H9 (cell line): ENCODE measurements at regions not wholly inside any gene's neighbourhood (a gene's known extent, or its start where the extent isn't known, plus 50 kb on each side); places are given as distances from the start of the nearest gene placed in this dataset.

ENCODE experiments used
- DNase-seq: peaks from one replicate; pipeline ENCODE4 v3.0.0-alpha.2; 2017
- H2AFZ ChIP-seq: one replicate; pipeline ENCODE4 v1.6.1; 2013; ENCODE audit warnings: mild to moderate bottlenecking, low read length, control low read depth, moderate library complexity
- H2AK5ac ChIP-seq: 2 replicates; pipeline ENCODE4 v1.6.1; 2013; ENCODE audit warnings: low read length, control low read depth, mixed read lengths; ENCODE audit not compliant: insufficient read length
- H2BK120ac ChIP-seq: one replicate; pipeline ENCODE4 v1.6.1; 2013; ENCODE audit warnings: low read depth, mild to moderate bottlenecking, low read length, control low read depth, inconsistent platforms; ENCODE audit not compliant: poor library complexity, severe bottlenecking
- H2BK12ac ChIP-seq: 2 replicates; pipeline ENCODE4 v1.6.1; 2013; ENCODE audit warnings: low read length, control low read depth, mixed read lengths, low read depth; ENCODE audit not compliant: insufficient read length
- H2BK15ac ChIP-seq: 2 replicates; pipeline ENCODE4 v1.6.1; 2013; ENCODE audit warnings: low read depth, low read length, control low read depth
- H2BK20ac ChIP-seq: one replicate; pipeline ENCODE4 v1.6.1; 2013; ENCODE audit warnings: low read depth, mild to moderate bottlenecking, low read length, control low read depth, inconsistent platforms; ENCODE audit not compliant: poor library complexity, severe bottlenecking
- H2BK5ac ChIP-seq: 2 replicates; pipeline ENCODE4 v1.6.1; 2013; ENCODE audit warnings: low read length, control low read depth, mixed read lengths; ENCODE audit not compliant: insufficient read length
- H3K14ac ChIP-seq: 2 replicates; pipeline ENCODE4 v1.6.1; 2013; ENCODE audit warnings: low read length, control low read depth; ENCODE audit not compliant: insufficient read depth
- H3K18ac ChIP-seq: 2 replicates; pipeline ENCODE4 v1.6.1; 2013; ENCODE audit warnings: low read depth, mild to moderate bottlenecking, mixed read lengths, low read length, control low read depth; ENCODE audit not compliant: insufficient read length
- H3K23ac ChIP-seq: 2 replicates; pipeline ENCODE4 v1.6.1; 2013; ENCODE audit warnings: low read length, control low read depth, mixed read lengths, low read depth; ENCODE audit not compliant: insufficient read length
- H3K23me2 ChIP-seq: 2 replicates; pipeline ENCODE4 v1.6.1; 2013; ENCODE audit warnings: low read depth, mild to moderate bottlenecking, mixed read lengths, low read length, control low read depth; ENCODE audit not compliant: insufficient read length, poor library complexity, severe bottlenecking
- H3K27ac ChIP-seq: 2 replicates; pipeline ENCODE4 v1.5.1; 2013; ENCODE audit warnings: low read length, control low read depth, mixed read lengths, low read depth; ENCODE audit not compliant: insufficient read length
- H3K27me3 ChIP-seq: 2 replicates; pipeline ENCODE4 v1.6.1; 2013; ENCODE audit warnings: low read length, control low read depth, inconsistent platforms; ENCODE audit not compliant: insufficient read depth
- H3K4ac ChIP-seq: 2 replicates; pipeline ENCODE4 v1.6.1; 2013; ENCODE audit warnings: low read depth, mild to moderate bottlenecking, control low read depth, inconsistent platforms, low read length, moderate library complexity
- H3K4me1 ChIP-seq: 2 replicates; pipeline ENCODE4 v1.6.1; 2013; ENCODE audit warnings: low read length, control low read depth, inconsistent platforms; ENCODE audit not compliant: insufficient read depth
- H3K4me2 ChIP-seq: 2 replicates; pipeline ENCODE4 v1.6.1; 2013; ENCODE audit warnings: low read length, control low read depth, mixed read lengths; ENCODE audit not compliant: insufficient read length, insufficient read depth
- H3K56ac ChIP-seq: 2 replicates; pipeline ENCODE4 v1.6.1; 2013; ENCODE audit warnings: low read depth, mild to moderate bottlenecking, mixed read lengths, low read length, control low read depth; ENCODE audit not compliant: insufficient read length
- H3K79me1 ChIP-seq: 2 replicates; pipeline ENCODE4 v1.6.1; 2013; ENCODE audit warnings: low read depth, mild to moderate bottlenecking, moderate library complexity, low read length, control low read depth, inconsistent platforms; ENCODE audit not compliant: insufficient read depth, poor library complexity, severe bottlenecking
- H3K79me2 ChIP-seq: 2 replicates; pipeline ENCODE4 v1.6.1; 2013; ENCODE audit warnings: low read length, control low read depth, inconsistent platforms; ENCODE audit not compliant: insufficient read depth
- H3K9ac ChIP-seq: 2 replicates; pipeline ENCODE4 v1.6.1; 2013; ENCODE audit warnings: low read length, control low read depth, mixed read lengths; ENCODE audit not compliant: insufficient read length; ENCODE audit errors: extremely low read depth
- H3K9me3 ChIP-seq: one replicate; pipeline ENCODE4 v1.6.1; 2013; ENCODE audit warnings: low read depth, low read length, inconsistent platforms; ENCODE audit not compliant: control insufficient read depth
- H3T11ph ChIP-seq: one replicate; pipeline ENCODE4 v1.6.1; 2013; ENCODE audit warnings: mild to moderate bottlenecking, low read length, control low read depth, inconsistent platforms
- H4K20me1 ChIP-seq: one replicate; pipeline ENCODE4 v1.6.1; 2013; ENCODE audit not compliant: control insufficient read depth, insufficient read length, insufficient read depth
- H4K5ac ChIP-seq: 2 replicates; pipeline ENCODE4 v1.6.1; 2013; ENCODE audit warnings: low read depth, mild to moderate bottlenecking, mixed read lengths, low read length, control low read depth; ENCODE audit not compliant: insufficient read length
- H4K8ac ChIP-seq: replicated peaks from 2 replicates; pipeline ENCODE4 v1.6.1; 2013; ENCODE audit warnings: low read length, control low read depth, mixed read lengths, low read depth; ENCODE audit not compliant: insufficient read length
- H4K91ac ChIP-seq: 2 replicates; pipeline ENCODE4 v1.6.1; 2013; ENCODE audit warnings: low read depth, mild to moderate bottlenecking, moderate library complexity, mixed read lengths, low read length, control low read depth; ENCODE audit not compliant: insufficient read length
- H3K27ac Mint-ChIP-seq, 3 experiments: 2 replicates in 2 of 3; 3 replicates in 1 of 3; pipeline ENCODE4 v1.8.0; 2020 to 2021; ENCODE audit warnings: mixed read lengths in 3 of 3, mild to moderate bottlenecking in 1 of 3, moderate library complexity in 1 of 3
- H3K27me3 Mint-ChIP-seq: 2 replicates; pipeline ENCODE4 v1.8.0; 2021; ENCODE audit warnings: low read depth, mild to moderate bottlenecking, moderate library complexity, mixed read lengths
- H3K36me3 Mint-ChIP-seq, 3 experiments: 2 replicates in 2 of 3; 3 replicates in 1 of 3; pipeline ENCODE4 v1.8.0; 2020 to 2021; ENCODE audit warnings: low read depth in 3 of 3, mixed read lengths in 3 of 3; ENCODE audit not compliant: insufficient read depth in 1 of 3
- H3K4me1 Mint-ChIP-seq, 2 experiments: 2 replicates each; pipeline ENCODE4 v1.8.0; 2020; ENCODE audit warnings: mixed read lengths in 2 of 2
- H3K4me3 Mint-ChIP-seq, 2 experiments: 2 replicates in 1 of 2; 3 replicates in 1 of 2; pipeline ENCODE4 v1.8.0; 2020 to 2021; ENCODE audit warnings: mild to moderate bottlenecking in 2 of 2, mixed read lengths in 2 of 2, moderate library complexity in 1 of 2
- H3K9me3 Mint-ChIP-seq, 2 experiments: 2 replicates in 1 of 2; 3 replicates in 1 of 2; pipeline ENCODE4 v1.8.0; 2020; ENCODE audit warnings: mild to moderate bottlenecking in 2 of 2, mixed read lengths in 2 of 2, moderate library complexity in 1 of 2
- CTCF ChIP-seq: fragments of 200-600 bp; sonication (generic); conservative IDR thresholded peaks from 3 replicates; pipeline ENCODE4 v1.8.0; 2021; ENCODE audit warnings: antibody characterized with exemption, mild to moderate bottlenecking
- WGBS: extraction: QIAGEN DNeasy Blood & Tissue Kit; methylation state at CpG from one replicate; pipeline ENCODE4 v1.1.7; 2013; ENCODE audit warnings: missing lambda C conversion rate, low lambda C conversion rate, mixed read lengths; ENCODE audit not compliant: insufficient read length; ENCODE audit errors: extremely low coverage; 5-methylcytosine and 5-hydroxymethylcytosine counted together

GRCh38 chr13:38462605-38463004, 113.0 kb downstream of the UFM1 start:
- H2BK5ac ChIP-seq: no peak overlapping the region
- no peaks in the 10 kb centered on the region for H3K79me1 ChIP-seq
- Mint-ChIP-seq H3K27ac (no peak overlapping the region), H3K36me3 (peaks cover 0 to 10% (median 0%) of the 10 kb centered on the region in 3 experiments; a peak in 4 of 7 replicates), H3K9me3 (peaks cover 10 to 14% of the 10 kb centered on the region in 2 experiments), H3K27me3 (no peaks in the 10 kb centered on the region), H3K4me3 (no peak overlapping the region), H3K4me1 (no peaks in the 10 kb centered on the region)
- no peaks in the 10 kb centered on the region for H3K79me2 ChIP-seq
- no peak overlapping the region for H3K23ac ChIP-seq
- no peak overlapping the region for H3K9ac ChIP-seq
- no peak for TF ChIP-seq CTCF
- no peak overlapping the region for H2AFZ ChIP-seq
- no peak overlapping the region for H2BK20ac ChIP-seq
- no peak overlapping the region for H4K5ac ChIP-seq
- H2BK15ac ChIP-seq: no peak overlapping the region
- H3K23me2 ChIP-seq: no peaks in the 10 kb centered on the region
- H4K8ac ChIP-seq: no peak overlapping the region
- H3K56ac ChIP-seq: no peak overlapping the region
- no peak overlapping the region for H3K4me2 ChIP-seq
- no peak overlapping the region for H2AK5ac ChIP-seq
- H3K9me3 ChIP-seq: no peaks in the 10 kb centered on the region
- no peak overlapping the region for H3T11ph ChIP-seq
- H3K14ac ChIP-seq: no peak overlapping the region
- H3K4ac ChIP-seq: no peak overlapping the region
- H4K91ac ChIP-seq: no peak overlapping the region
- no peak overlapping the region for H2BK120ac ChIP-seq
- no peaks in the 10 kb centered on the region for H4K20me1 ChIP-seq
- no peaks in the 10 kb centered on the region for H3K4me1 ChIP-seq
- H2BK12ac ChIP-seq: no peak overlapping the region
- no peaks in the 10 kb centered on the region for H3K27me3 ChIP-seq
- DNase-seq: no peak
- H3K27ac ChIP-seq: no peak overlapping the region
- no peak overlapping the region for H3K18ac ChIP-seq
- no CpG with 5 or more reads among the region's 7 CpGs for WGBS
